MM.1S (cell line): ENCODE measurements at regions not wholly inside any gene's neighbourhood (a gene's known extent, or its start where the extent isn't known, plus 50 kb on each side); places are given as distances from the start of the nearest gene placed in this dataset.

Source experiments
- DNase-seq: peaks from one replicate; pipeline ENCODE4 v3.0.0-alpha.2; 2015
- H2AFZ ChIP-seq: fragments of 300-600 bp; sonication (generic); 2 replicates; pipeline ENCODE4 v1.6.0; 2016; ENCODE audit warnings: antibody characterized with exemption, low read length
- H3F3A ChIP-seq: fragments of 300-600 bp; sonication (generic); 2 replicates; pipeline ENCODE4 v1.6.1; 2016; ENCODE audit warnings: mild to moderate bottlenecking, antibody characterized with exemption, low read length, moderate library complexity, mixed read lengths; ENCODE audit not compliant: insufficient read depth
- H3K27ac ChIP-seq: fragments of 300-600 bp; sonication (generic); 2 replicates; pipeline ENCODE4 v1.5.1; 2016; ENCODE audit warnings: mild to moderate bottlenecking, low read length
- H3K27me3 ChIP-seq: fragments of 300-600 bp; sonication (generic); replicated peaks from 2 replicates; pipeline ENCODE4 v1.6.0; 2016; ENCODE audit warnings: low read length; ENCODE audit not compliant: insufficient read depth
- H3K36me3 ChIP-seq: fragments of 300-600 bp; sonication (generic); replicated peaks from 2 replicates; pipeline ENCODE4 v1.6.1; 2016; ENCODE audit warnings: mild to moderate bottlenecking, low read length, mixed read lengths; ENCODE audit not compliant: insufficient read depth
- H3K4me1 ChIP-seq: fragments of 300-600 bp; sonication (generic); 2 replicates; pipeline ENCODE4 v1.6.1; 2016; ENCODE audit warnings: low read length, mixed read lengths
- H3K4me2 ChIP-seq: fragments of 300-600 bp; sonication (generic); 2 replicates; pipeline ENCODE4 v1.6.0; 2016; ENCODE audit warnings: low read depth, low read length
- H3K4me3 ChIP-seq: fragments of 300-600 bp; sonication (generic); 2 replicates; pipeline ENCODE4 v1.5.1; 2016; ENCODE audit warnings: low read length, mixed read lengths
- H3K79me2 ChIP-seq: fragments of 300-600 bp; sonication (generic); 2 replicates; pipeline ENCODE4 v1.6.1; 2016; ENCODE audit warnings: mixed run types, low read length, mixed read lengths
- H3K9ac ChIP-seq: fragments of 300-600 bp; sonication (generic); 2 replicates; pipeline ENCODE4 v1.6.1; 2016; ENCODE audit warnings: low read length, mixed read lengths
- H3K9me2 ChIP-seq: fragments of 300-600 bp; sonication (generic); replicated peaks from 2 replicates; pipeline ENCODE4 v1.6.1; 2016; ENCODE audit warnings: mild to moderate bottlenecking, low read length, mixed read lengths; ENCODE audit not compliant: insufficient read depth
- H3K9me3 ChIP-seq: fragments of 300-600 bp; sonication (generic); replicated peaks from 2 replicates; pipeline ENCODE4 v1.6.1; 2016; ENCODE audit warnings: mild to moderate bottlenecking, low read length, mixed read lengths; ENCODE audit not compliant: insufficient read depth
- H4K20me1 ChIP-seq: fragments of 300-600 bp; sonication (generic); 2 replicates; pipeline ENCODE4 v1.6.1; 2016; ENCODE audit warnings: mild to moderate bottlenecking, low read length, moderate library complexity, mixed read lengths; ENCODE audit not compliant: insufficient read depth
- EZH2 ChIP-seq: fragments of 300-600 bp; sonication (generic); optimal IDR thresholded peaks from 2 replicates; pipeline ENCODE3; 2017; ENCODE audit warnings: low read depth, mild to moderate bottlenecking, antibody characterized with exemption, low read length, mixed read lengths
- EZH2phosphoT487 ChIP-seq: fragments of 300-600 bp; sonication (generic); IDR thresholded peaks from 2 replicates; pipeline ENCODE4 v1.6.1; 2018; ENCODE audit warnings: antibody characterized with exemption, low read length
- TF ChIP-seq, protein P1 (sequence below): fragments of 300-600 bp; sonication (generic); IDR thresholded peaks from 2 replicates; pipeline ENCODE4 v1.5.1; 2016; ENCODE audit warnings: antibody characterized with exemption, low read length, mixed read lengths

DNA sequence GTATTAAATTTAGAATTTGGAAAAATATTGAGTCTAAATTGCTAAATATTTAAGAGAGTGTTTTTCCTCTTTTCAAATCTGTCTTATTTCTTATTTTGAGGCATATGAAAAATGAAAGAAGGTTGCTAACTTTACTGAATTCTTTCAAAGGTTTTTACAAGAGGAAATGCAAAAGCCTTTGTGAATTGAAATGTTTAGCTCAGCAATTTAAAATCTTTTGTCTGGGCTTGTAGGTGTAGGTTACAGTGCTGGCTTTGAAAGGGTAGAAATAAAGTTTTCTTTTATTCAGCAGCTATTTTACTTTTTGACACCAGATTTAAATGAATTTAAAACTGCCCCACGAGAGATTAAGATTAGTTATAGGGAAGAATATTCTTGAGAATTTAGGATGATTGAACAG lies 192.0 kb downstream of the CDH7 start:
- Histone ChIP-seq H3F3A (no peaks in the 10 kb centered on the region; the same call in 1 of the 2 replicates), H4K20me1 (no peaks in the 10 kb centered on the region), H3K27me3 (no peaks in the 10 kb centered on the region), H3K9me3 (no peaks in the 10 kb centered on the region), H3K4me1 (0 out of 2 replicates have a peak, but pooled peaks cover 4% of the 10 kb centered on the region), H3K4me2 (no peak overlapping the region), H3K9me2 (no peaks in the 10 kb centered on the region), H2AFZ (no peak overlapping the region), H3K27ac (no peak overlapping the region), H3K4me3 (no peak overlapping the region), H3K9ac (no peak overlapping the region), H3K79me2 (no peaks in the 10 kb centered on the region), H3K36me3 (no peaks in the 10 kb centered on the region)
- no peak for TF ChIP-seq EZH2
- TF ChIP-seq, protein P1, sequence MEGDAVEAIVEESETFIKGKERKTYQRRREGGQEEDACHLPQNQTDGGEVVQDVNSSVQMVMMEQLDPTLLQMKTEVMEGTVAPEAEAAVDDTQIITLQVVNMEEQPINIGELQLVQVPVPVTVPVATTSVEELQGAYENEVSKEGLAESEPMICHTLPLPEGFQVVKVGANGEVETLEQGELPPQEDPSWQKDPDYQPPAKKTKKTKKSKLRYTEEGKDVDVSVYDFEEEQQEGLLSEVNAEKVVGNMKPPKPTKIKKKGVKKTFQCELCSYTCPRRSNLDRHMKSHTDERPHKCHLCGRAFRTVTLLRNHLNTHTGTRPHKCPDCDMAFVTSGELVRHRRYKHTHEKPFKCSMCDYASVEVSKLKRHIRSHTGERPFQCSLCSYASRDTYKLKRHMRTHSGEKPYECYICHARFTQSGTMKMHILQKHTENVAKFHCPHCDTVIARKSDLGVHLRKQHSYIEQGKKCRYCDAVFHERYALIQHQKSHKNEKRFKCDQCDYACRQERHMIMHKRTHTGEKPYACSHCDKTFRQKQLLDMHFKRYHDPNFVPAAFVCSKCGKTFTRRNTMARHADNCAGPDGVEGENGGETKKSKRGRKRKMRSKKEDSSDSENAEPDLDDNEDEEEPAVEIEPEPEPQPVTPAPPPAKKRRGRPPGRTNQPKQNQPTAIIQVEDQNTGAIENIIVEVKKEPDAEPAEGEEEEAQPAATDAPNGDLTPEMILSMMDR = no peak
- TF ChIP-seq EZH2phosphoT487 = no peak
- peak; percentile 56 for DNase-seq

- Histone ChIP-seq H3K9me3 (no peaks in the 10 kb centered on the region), H3K4me1 (0 out of 2 replicates have a peak, but pooled peaks cover 3% of the 10 kb centered on the region), H3F3A (no peaks in the 10 kb centered on the region), H3K4me3 (no peak overlapping the region), H3K9ac (no peak overlapping the region), H3K27me3 (no peaks in the 10 kb centered on the region), H3K27ac (no peak overlapping the region), H3K36me3 (no peaks in the 10 kb centered on the region), H3K4me2 (no peak overlapping the region), H3K79me2 (no peaks in the 10 kb centered on the region), H2AFZ (no peak overlapping the region), H4K20me1 (no peaks in the 10 kb centered on the region), H3K9me2 (no peaks in the 10 kb centered on the region)
- no peak for TF ChIP-seq EZH2phosphoT487
- TF ChIP-seq, protein P1 = no peak
- TF ChIP-seq EZH2 = no peak
- DNase-seq = no peak
Measured at GRCh38 chr18:65942104-65942503, 191.3 kb downstream of the CDH7 start.

DNA sequence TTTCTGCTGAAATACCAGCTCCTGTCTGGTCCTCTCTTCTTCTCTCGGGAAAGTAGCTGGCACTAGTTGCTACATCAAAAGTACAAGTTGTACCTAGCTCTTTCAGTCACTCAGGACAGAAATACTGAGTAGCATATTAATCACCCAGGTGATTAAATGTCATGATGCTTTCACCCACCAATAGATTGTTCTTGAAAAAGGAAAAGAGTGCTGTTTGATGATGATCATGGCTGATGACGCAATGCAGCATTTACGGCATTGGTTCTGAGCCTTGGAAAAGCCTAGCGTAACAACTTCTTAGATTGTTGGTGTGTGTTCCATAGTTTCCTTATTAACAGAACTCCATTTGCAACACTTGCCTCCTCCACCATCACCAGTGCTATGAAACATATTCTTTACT lies 190.7 kb downstream of the CDH7 start:
- DNase-seq = no peak
- no peak overlapping the region for H3K9ac ChIP-seq
- H3K27me3 ChIP-seq = no peaks in the 10 kb centered on the region
- H3K4me1 ChIP-seq = 0 out of 2 replicates have a peak, but pooled peaks cover 3% of the 10 kb centered on the region
- H3K27ac ChIP-seq = no peak overlapping the region
- no peaks in the 10 kb centered on the region for H3K9me2 ChIP-seq
- H3K36me3 ChIP-seq = no peaks in the 10 kb centered on the region
- no peaks in the 10 kb centered on the region for H3F3A ChIP-seq
- H3K4me2 ChIP-seq = no peak overlapping the region
- H3K4me3 ChIP-seq = no peak overlapping the region
- no peaks in the 10 kb centered on the region for H4K20me1 ChIP-seq
- TF ChIP-seq, protein P1 = no peak
- TF ChIP-seq EZH2 = no peak
- no peak for TF ChIP-seq EZH2phosphoT487
- no peaks in the 10 kb centered on the region for H3K79me2 ChIP-seq
- H2AFZ ChIP-seq = no peak overlapping the region
- H3K9me3 ChIP-seq = no peaks in the 10 kb centered on the region
